ENCODE measurements at regions not wholly inside any gene's neighbourhood (a gene's known extent, or its start where the extent isn't known, plus 50 kb on each side); places are given as distances from the start of the nearest gene placed in this dataset.
A peak's percentile ranks its signal among the peaks of the same experiment; 100 is the strongest.

- Histone ChIP-seq H3K27ac (ENCODE audit: low read depth) (no peak overlapping the region), H3K4me1 (ENCODE audit: insufficient read depth) (no peaks in the 10 kb centered on the region), H3K36me3 (ENCODE audit: insufficient read depth) (no peaks in the 10 kb centered on the region), H3K4me3 (ENCODE audit: low read depth, low read length) (no peak overlapping the region)
- no peak for DNase-seq (ENCODE audit: extremely low spot score)
- WGBS, result 70% methylated on average over 3 of the region's 3 CpGs
These were observed 56.8 kb downstream of the IZUMO3 start for GRCh38 chr9:24488896-24489295.

- DNase-seq (ENCODE audit: extremely low spot score), result no peak
- no peak overlapping the region for H3K27ac ChIP-seq (ENCODE audit: low read depth)
- no peaks in the 10 kb centered on the region for H3K4me1 ChIP-seq (ENCODE audit: insufficient read depth)
- H3K4me3 ChIP-seq (ENCODE audit: low read depth, low read length), result no peak overlapping the region
- no peaks in the 10 kb centered on the region for H3K36me3 ChIP-seq (ENCODE audit: insufficient read depth)
- WGBS, result 90% methylated on average over 1 of the region's 1 CpG
These were observed 57.8 kb downstream of the IZUMO3 start for GRCh38 chr9:24487946-24488345.

- WGBS, result 27% methylated on average over 3 of the region's 3 CpGs
- Histone ChIP-seq H3K36me3 (ENCODE audit: insufficient read depth) (no peaks in the 10 kb centered on the region), H3K27ac (ENCODE audit: low read depth) (no peak overlapping the region), H3K4me1 (ENCODE audit: insufficient read depth) (no peaks in the 10 kb centered on the region), H3K4me3 (ENCODE audit: low read depth, low read length) (no peak overlapping the region)
- no peak for DNase-seq (ENCODE audit: extremely low spot score)
These were observed 58.3 kb downstream of the IZUMO3 start for GRCh38 chr9:24487250-24487861.

GRCh38 chr9:24479361-24480059 is 66.2 kb downstream of the IZUMO3 start:
- WGBS, result 9% methylated on average over 6 of the region's 6 CpGs
- no peak for DNase-seq (ENCODE audit: extremely low spot score)
- no peaks in the 10 kb centered on the region for H3K4me1 ChIP-seq (ENCODE audit: insufficient read depth)
- no peaks in the 10 kb centered on the region for H3K36me3 ChIP-seq (ENCODE audit: insufficient read depth)
- H3K27ac ChIP-seq (ENCODE audit: low read depth), result no peak overlapping the region
- H3K4me3 ChIP-seq (ENCODE audit: low read depth, low read length), result no peak overlapping the region

GRCh38 chr9:24464319-24464951 is 81.3 kb downstream of the IZUMO3 start:
- DNase-seq (ENCODE audit: extremely low spot score), result no peak
- 46% methylated on average over 2 of the region's 2 CpGs for WGBS
- H3K4me1 ChIP-seq (ENCODE audit: insufficient read depth), result no peaks in the 10 kb centered on the region
- no peak overlapping the region for H3K27ac ChIP-seq (ENCODE audit: low read depth)
- H3K36me3 ChIP-seq (ENCODE audit: insufficient read depth), result no peaks in the 10 kb centered on the region
- no peak overlapping the region for H3K4me3 ChIP-seq (ENCODE audit: low read depth, low read length)

- Histone ChIP-seq H3K4me1 (ENCODE audit: insufficient read depth) (no peaks in the 10 kb centered on the region), H3K4me3 (ENCODE audit: low read depth, low read length) (no peak overlapping the region), H3K27ac (ENCODE audit: low read depth) (no peak overlapping the region), H3K36me3 (ENCODE audit: insufficient read depth) (no peaks in the 10 kb centered on the region)
- WGBS, result 70% methylated on average over 4 of the region's 4 CpGs
- DNase-seq (ENCODE audit: extremely low spot score), result no peak
These were observed 82.7 kb downstream of the IZUMO3 start for GRCh38 chr9:24462951-24463350.

- Histone ChIP-seq H3K4me3 (ENCODE audit: low read depth, low read length) (no peak overlapping the region), H3K4me1 (ENCODE audit: insufficient read depth) (no peaks in the 10 kb centered on the region), H3K36me3 (ENCODE audit: insufficient read depth) (no peaks in the 10 kb centered on the region), H3K27ac (ENCODE audit: low read depth) (no peak overlapping the region)
- no peak for DNase-seq (ENCODE audit: extremely low spot score)
- WGBS, result 80% methylated on average over 5 of the region's 5 CpGs
These were observed 84.9 kb downstream of the IZUMO3 start for GRCh38 chr9:24460781-24461180.

- 49% methylated on average over 1 of the region's 1 CpG for WGBS
- DNase-seq (ENCODE audit: extremely low spot score), result peak; percentile 14
These were observed 85.7 kb downstream of the IZUMO3 start for GRCh38 chr9:24459953-24460352.

GRCh38 chr9:24451346-24451745 is 94.4 kb downstream of the IZUMO3 start:
- Histone ChIP-seq H3K4me3 (ENCODE audit: low read depth, low read length) (no peak overlapping the region), H3K4me1 (ENCODE audit: insufficient read depth) (no peaks in the 10 kb centered on the region), H3K27ac (ENCODE audit: low read depth) (no peak overlapping the region), H3K36me3 (ENCODE audit: insufficient read depth) (no peaks in the 10 kb centered on the region)
- 74% methylated on average over 2 of the region's 2 CpGs for WGBS
- no peak for DNase-seq (ENCODE audit: extremely low spot score)

More at GRCh38 chr9:24459953-24460352, 85.7 kb downstream of the IZUMO3 start:
- Histone ChIP-seq H3K4me3 (ENCODE audit: low read depth, low read length) (no peak overlapping the region), H3K36me3 (ENCODE audit: insufficient read depth) (no peaks in the 10 kb centered on the region), H3K27ac (ENCODE audit: low read depth) (no peak overlapping the region), H3K4me1 (ENCODE audit: insufficient read depth) (no peaks in the 10 kb centered on the region)

GRCh38 chr9:24449976-24450375 is 95.7 kb downstream of the IZUMO3 start:
- H3K36me3 ChIP-seq (ENCODE audit: insufficient read depth), result no peaks in the 10 kb centered on the region
- 53% methylated on average over 1 of the region's 1 CpG for whole genome bisulfite sequencing
- DNase-seq (ENCODE audit: extremely low spot score), result no peak
- no peaks in the 10 kb centered on the region for H3K4me1 ChIP-seq (ENCODE audit: insufficient read depth)
- H3K4me3 ChIP-seq (ENCODE audit: low read depth, low read length), result no peak overlapping the region
- H3K27ac ChIP-seq (ENCODE audit: low read depth), result no peak overlapping the region

- no peaks in the 10 kb centered on the region for H3K4me1 ChIP-seq (ENCODE audit: insufficient read depth)
- no peak overlapping the region for H3K27ac ChIP-seq (ENCODE audit: low read depth)
- no peak overlapping the region for H3K4me3 ChIP-seq (ENCODE audit: low read depth, low read length)
- H3K36me3 ChIP-seq (ENCODE audit: insufficient read depth), result no peaks in the 10 kb centered on the region
- no peak for DNase-seq (ENCODE audit: extremely low spot score)
These were observed 106.2 kb downstream of the IZUMO3 start for GRCh38 chr9:24439456-24439855.

- no peaks in the 10 kb centered on the region for H3K4me1 ChIP-seq (ENCODE audit: insufficient read depth)
- no peak overlapping the region for H3K4me3 ChIP-seq (ENCODE audit: low read depth, low read length)
- H3K36me3 ChIP-seq (ENCODE audit: insufficient read depth), result no peaks in the 10 kb centered on the region
- 82% methylated on average over 3 of the region's 3 CpGs for WGBS
- no peak overlapping the region for H3K27ac ChIP-seq (ENCODE audit: low read depth)
- DNase-seq (ENCODE audit: extremely low spot score), result no peak
These were observed 106.8 kb downstream of the IZUMO3 start for GRCh38 chr9:24438876-24439275.

GRCh38 chr9:24436761-24437160 is 108.9 kb downstream of the IZUMO3 start:
- Histone ChIP-seq H3K36me3 (ENCODE audit: insufficient read depth) (no peaks in the 10 kb centered on the region), H3K4me3 (ENCODE audit: low read depth, low read length) (no peak overlapping the region), H3K27ac (ENCODE audit: low read depth) (no peak overlapping the region), H3K4me1 (ENCODE audit: insufficient read depth) (no peaks in the 10 kb centered on the region)
- 72% methylated on average over 1 of the region's 1 CpG for WGBS
- no peak for DNase-seq (ENCODE audit: extremely low spot score)

- Histone ChIP-seq H3K27ac (ENCODE audit: low read depth) (no peak overlapping the region), H3K4me3 (ENCODE audit: low read depth, low read length) (no peak overlapping the region), H3K36me3 (ENCODE audit: insufficient read depth) (no peaks in the 10 kb centered on the region), H3K4me1 (ENCODE audit: insufficient read depth) (no peaks in the 10 kb centered on the region)
- 61% methylated on average over 1 of the region's 1 CpG for WGBS
- DNase-seq (ENCODE audit: extremely low spot score), result no peak
These were observed 111.5 kb downstream of the IZUMO3 start for GRCh38 chr9:24434183-24434582.

Data from urinary bladder (tissue), 3 donors.